ENCODE measurements at regions not wholly inside any gene's neighbourhood (a gene's known extent, or its start where the extent isn't known, plus 50 kb on each side); places are given as distances from the start of the nearest gene placed in this dataset.

GRCh38 chr3:25144430-25144829, 283.6 kb upstream of the RARB start:
- H3K27ac ChIP-seq (ENCODE audit: insufficient read depth, low read length) = no peak overlapping the region
- CTCF ChIA-PET = no interaction called here
- H3K18ac ChIP-seq (ENCODE audit: low read depth, low read length) = no peak overlapping the region
- H3K79me1 ChIP-seq (ENCODE audit: low read depth in 1 of 2, low read length in 2 of 2) = no peaks in the 10 kb centered on the region
- H4K8ac ChIP-seq (ENCODE audit: low read depth in 2 of 2, low read length in 2 of 2) = no peak overlapping the region
- no TSS peak for BruUV-seq (replicated peaks)
- H3K14ac ChIP-seq (replicated peaks; ENCODE audit: low read depth, low read length) = no peak overlapping the region
- H2BK5ac ChIP-seq (ENCODE audit: low read depth, low read length, poor library complexity, severe bottlenecking) = no peak overlapping the region
- POLR2A ChIA-PET (ENCODE audit: unreplicated experiment) = no interaction called here
- intact Hi-C loops (cut with micrococcal nuclease) (no loop called here), in situ Hi-C loops (cut with MboI; ENCODE audit: low sequenced_read_pairs) (no loop called here), dilution Hi-C loops (cut with HindIII; ENCODE audit: low sequenced_read_pairs, unreplicated experiment) (no loop called here)
- H2AFZ ChIP-seq (replicated peaks; ENCODE audit: low read length, poor library complexity) = no peak overlapping the region
- H3K9ac ChIP-seq (ENCODE audit: low read depth, low read length) = no peak overlapping the region
- no peak overlapping the region for H2AK9ac ChIP-seq (replicated peaks; ENCODE audit: low read depth, low read length, poor library complexity)
- peaks cover 7% of the 10 kb centered on the region for H3K9me3 ChIP-seq (ENCODE audit: control insufficient read depth, insufficient read depth, low read length)
- H3K36me3 ChIP-seq (ENCODE audit: control insufficient read depth, insufficient read depth, low read length) = no peaks in the 10 kb centered on the region
- H2BK120ac ChIP-seq (ENCODE audit: low read depth, low read length) = no peak overlapping the region
- no peaks in the 10 kb centered on the region for H3K4me1 ChIP-seq (ENCODE audit: control insufficient read depth, insufficient read depth, low read length)
- no peaks in the 10 kb centered on the region for H3K9me1 ChIP-seq (ENCODE audit: insufficient read depth, low read length)
- no peaks in the 10 kb centered on the region for H3K27me3 ChIP-seq (ENCODE audit: control insufficient read depth, insufficient read depth, low read length)
- H4K20me1 ChIP-seq (ENCODE audit: insufficient read depth, low read length) = no peaks in the 10 kb centered on the region
- H2BK20ac ChIP-seq (ENCODE audit: low read depth, low read length) = no peak overlapping the region
- no peak overlapping the region for H2AK5ac ChIP-seq (ENCODE audit: low read depth, low read length)
- H3K56ac ChIP-seq (ENCODE audit: extremely low read depth, insufficient read depth, low read length) = no peak overlapping the region
- DNase-seq (no peak), ATAC-seq (ENCODE audit: low read depth) (no peak)
- H3K4ac ChIP-seq (ENCODE audit: low read depth, low read length) = no peak overlapping the region
- H3K23ac ChIP-seq (ENCODE audit: low read depth, low read length) = no peak overlapping the region
- no CpG with 5 or more reads among the region's 4 CpGs for WGBS, 2 experiments (ENCODE audit: extremely low coverage in 2 of 2, insufficient read length in 1 of 2)
- H2BK15ac ChIP-seq (ENCODE audit: low read depth, low read length) = no peak overlapping the region
- no peak overlapping the region for H3K4me2 ChIP-seq (ENCODE audit: low read depth, low read length)
- H4K5ac ChIP-seq (ENCODE audit: low read depth, low read length) = no peak overlapping the region
- TF ChIP-seq RAD21 (IDR thresholded peaks at IDR 0.05; ENCODE audit: low read length) = no peak
- H3K4me3 ChIP-seq (ENCODE audit: insufficient read depth, low read depth, low read length) = no peak overlapping the region
- H4K91ac ChIP-seq (ENCODE audit: insufficient read depth, low read depth, low read length) = no peak overlapping the region
